H1 (cell line): ENCODE measurements at regions not wholly inside any gene's neighbourhood (a gene's known extent, or its start where the extent isn't known, plus 50 kb on each side); places are given as distances from the start of the nearest gene placed in this dataset.

ENCODE experiments used
- JUN ChIP-seq: IDR thresholded peaks from 2 replicates; pipeline ENCODE4 v1.6.1; 2011; ENCODE audit warnings: low read depth, mild to moderate bottlenecking, improper control_type of control experiment, low read length
- KDM5A ChIP-seq: fragments of 200-600 bp; IDR thresholded peaks from 2 replicates; pipeline ENCODE4 v1.7.1; 2012; ENCODE audit warnings: mild to moderate bottlenecking, low read length, inconsistent platforms, mixed read lengths
- RNF2 ChIP-seq: fragments of 200-900, 300-1000 bp; sonication (generic); IDR thresholded peaks from 2 replicates; pipeline ENCODE4 v1.7.1; 2016; ENCODE audit warnings: borderline replicate concordance, low read depth, mild to moderate bottlenecking, antibody characterized with exemption, low read length; ENCODE audit not compliant: poor library complexity, severe bottlenecking; ENCODE audit errors: missing control alignments
- SP2 ChIP-seq: IDR thresholded peaks from 2 replicates; pipeline ENCODE4 v1.6.1; 2012; ENCODE audit warnings: mild to moderate bottlenecking, low read length, inconsistent platforms
- TF ChIP-seq, protein P1 (sequence below): IDR thresholded peaks from 2 replicates; pipeline ENCODE4 v1.6.1; 2012; ENCODE audit warnings: low read length, inconsistent platforms

DNA sequence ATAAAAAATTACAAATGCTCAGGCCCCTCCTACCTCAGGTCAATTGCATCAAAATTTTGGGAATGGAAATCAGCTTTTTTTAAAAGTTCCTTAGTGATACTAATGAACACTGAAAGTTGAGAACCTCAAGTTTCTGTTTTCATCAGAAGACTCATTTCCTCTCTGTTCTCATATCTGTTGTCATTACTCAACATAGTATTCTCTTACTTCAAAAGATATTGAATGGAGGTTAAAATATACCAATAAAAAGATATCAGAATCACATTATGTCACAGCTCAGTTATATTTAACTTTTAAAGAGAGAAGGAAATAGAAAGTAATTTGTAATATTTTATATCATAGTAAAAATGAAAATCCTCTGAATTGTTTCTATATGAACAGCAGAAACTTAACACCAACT, 959.4 kb upstream of the LRRTM1 start (continued):
- TF ChIP-seq, protein P1, sequence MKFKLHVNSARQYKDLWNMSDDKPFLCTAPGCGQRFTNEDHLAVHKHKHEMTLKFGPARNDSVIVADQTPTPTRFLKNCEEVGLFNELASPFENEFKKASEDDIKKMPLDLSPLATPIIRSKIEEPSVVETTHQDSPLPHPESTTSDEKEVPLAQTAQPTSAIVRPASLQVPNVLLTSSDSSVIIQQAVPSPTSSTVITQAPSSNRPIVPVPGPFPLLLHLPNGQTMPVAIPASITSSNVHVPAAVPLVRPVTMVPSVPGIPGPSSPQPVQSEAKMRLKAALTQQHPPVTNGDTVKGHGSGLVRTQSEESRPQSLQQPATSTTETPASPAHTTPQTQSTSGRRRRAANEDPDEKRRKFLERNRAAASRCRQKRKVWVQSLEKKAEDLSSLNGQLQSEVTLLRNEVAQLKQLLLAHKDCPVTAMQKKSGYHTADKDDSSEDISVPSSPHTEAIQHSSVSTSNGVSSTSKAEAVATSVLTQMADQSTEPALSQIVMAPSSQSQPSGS = no peak
- TF ChIP-seq SP2 (no peak), RNF2 (no peak), JUN (no peak), KDM5A (no peak)
